Glutamatergic neuron (in vitro differentiated cells): ENCODE measurements at regions not wholly inside any gene's neighbourhood (a gene's known extent, or its start where the extent isn't known, plus 50 kb on each side); places are given as distances from the start of the nearest gene placed in this dataset.
"Not testable (repeated sequence)": the region's sequence is repeated elsewhere in the genome, so short reads cannot be mapped to it uniquely, and the experiment has no call there.

Experiments used
- DNase-seq: peaks from one replicate; pipeline ENCODE4 v3.0.0; 2022
- H3K27ac Mint-ChIP-seq: one replicate; pipeline ENCODE4 v1.8.0; 2020; ENCODE audit warnings: mild to moderate bottlenecking, mixed read lengths, inconsistent platforms; ENCODE audit not compliant: unreplicated experiment
- H3K27me3 Mint-ChIP-seq: one replicate; pipeline ENCODE4 v1.8.0; 2020; ENCODE audit warnings: mild to moderate bottlenecking, moderate library complexity, mixed read lengths, inconsistent platforms; ENCODE audit not compliant: unreplicated experiment
- H3K36me3 Mint-ChIP-seq: one replicate; pipeline ENCODE4 v1.8.0; 2020; ENCODE audit warnings: mild to moderate bottlenecking, mixed read lengths, inconsistent platforms; ENCODE audit not compliant: unreplicated experiment
- H3K4me1 Mint-ChIP-seq: one replicate; pipeline ENCODE4 v1.8.0; 2020; ENCODE audit warnings: mild to moderate bottlenecking, low read depth, mixed read lengths, inconsistent platforms; ENCODE audit not compliant: unreplicated experiment
- H3K4me3 Mint-ChIP-seq: one replicate; pipeline ENCODE4 v1.8.0; 2020; ENCODE audit warnings: mild to moderate bottlenecking, mixed read lengths, inconsistent platforms; ENCODE audit not compliant: unreplicated experiment
- H3K9me3 Mint-ChIP-seq: one replicate; pipeline ENCODE4 v1.8.0; 2020; ENCODE audit warnings: mild to moderate bottlenecking, moderate library complexity, mixed read lengths, inconsistent platforms; ENCODE audit not compliant: unreplicated experiment
- TF ChIP-seq, protein P1 (sequence below): fragments of 200-600 bp; sonication (generic); IDR thresholded peaks from one replicate; pipeline ENCODE4 v1.5.0; 2021; ENCODE audit not compliant: partially characterized antibody, unreplicated experiment

DNA sequence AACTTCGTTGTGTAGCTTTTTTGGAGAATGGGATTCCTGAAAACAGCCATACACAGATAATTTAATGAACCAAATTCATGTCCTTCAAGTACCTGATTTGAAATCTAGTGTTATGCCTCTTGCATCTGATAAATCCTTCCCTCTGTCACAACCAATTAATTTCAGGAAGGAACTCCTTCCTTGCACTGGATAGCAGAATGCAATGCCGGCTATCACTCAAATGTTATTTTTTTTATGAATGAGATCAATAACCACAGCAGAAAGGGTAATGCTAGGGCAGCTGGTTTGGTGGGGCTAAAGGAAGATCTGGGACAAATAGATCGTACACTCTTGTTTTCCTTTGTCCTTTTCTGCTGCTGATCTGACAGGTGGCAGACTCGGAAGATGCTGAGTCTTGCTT, 899.5 kb upstream of the GYPC start:
- Mint-ChIP-seq H3K27ac (no peak overlapping the region), H3K27me3 (no peaks in the 10 kb centered on the region), H3K4me3 (no peak overlapping the region), H3K4me1 (no peaks in the 10 kb centered on the region), H3K36me3 (no peaks in the 10 kb centered on the region), H3K9me3 (no peaks in the 10 kb centered on the region)
- TF ChIP-seq, protein P1, sequence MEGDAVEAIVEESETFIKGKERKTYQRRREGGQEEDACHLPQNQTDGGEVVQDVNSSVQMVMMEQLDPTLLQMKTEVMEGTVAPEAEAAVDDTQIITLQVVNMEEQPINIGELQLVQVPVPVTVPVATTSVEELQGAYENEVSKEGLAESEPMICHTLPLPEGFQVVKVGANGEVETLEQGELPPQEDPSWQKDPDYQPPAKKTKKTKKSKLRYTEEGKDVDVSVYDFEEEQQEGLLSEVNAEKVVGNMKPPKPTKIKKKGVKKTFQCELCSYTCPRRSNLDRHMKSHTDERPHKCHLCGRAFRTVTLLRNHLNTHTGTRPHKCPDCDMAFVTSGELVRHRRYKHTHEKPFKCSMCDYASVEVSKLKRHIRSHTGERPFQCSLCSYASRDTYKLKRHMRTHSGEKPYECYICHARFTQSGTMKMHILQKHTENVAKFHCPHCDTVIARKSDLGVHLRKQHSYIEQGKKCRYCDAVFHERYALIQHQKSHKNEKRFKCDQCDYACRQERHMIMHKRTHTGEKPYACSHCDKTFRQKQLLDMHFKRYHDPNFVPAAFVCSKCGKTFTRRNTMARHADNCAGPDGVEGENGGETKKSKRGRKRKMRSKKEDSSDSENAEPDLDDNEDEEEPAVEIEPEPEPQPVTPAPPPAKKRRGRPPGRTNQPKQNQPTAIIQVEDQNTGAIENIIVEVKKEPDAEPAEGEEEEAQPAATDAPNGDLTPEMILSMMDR: no peak
- DNase-seq: no peak

DNA sequence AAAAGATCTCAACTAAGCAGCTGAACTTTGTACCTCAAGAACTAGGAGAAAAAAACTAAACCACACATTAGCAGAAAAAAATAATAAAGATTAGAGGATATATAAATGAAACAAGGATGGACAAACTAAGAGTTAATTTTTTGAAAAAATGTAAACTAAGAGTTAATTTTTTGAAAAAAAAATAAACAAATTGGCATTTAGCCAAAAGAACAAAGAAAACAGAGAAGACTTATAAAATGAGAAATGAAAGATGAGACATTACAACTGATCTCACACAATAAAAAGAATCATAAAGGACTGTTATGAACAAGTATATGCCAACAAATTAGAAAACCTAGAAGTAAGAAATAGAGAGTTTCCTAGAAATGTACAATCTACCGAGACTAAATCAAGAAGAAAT, 859.2 kb upstream of the GYPC start:
- Mint-ChIP-seq H3K9me3 (no peaks in the 10 kb centered on the region), H3K27me3 (no peaks in the 10 kb centered on the region), H3K4me1 (no peaks in the 10 kb centered on the region), H3K27ac (no peak overlapping the region), H3K36me3 (no peaks in the 10 kb centered on the region), H3K4me3 (no peak overlapping the region)
- no peak for DNase-seq
- TF ChIP-seq, protein P1: no peak

DNA sequence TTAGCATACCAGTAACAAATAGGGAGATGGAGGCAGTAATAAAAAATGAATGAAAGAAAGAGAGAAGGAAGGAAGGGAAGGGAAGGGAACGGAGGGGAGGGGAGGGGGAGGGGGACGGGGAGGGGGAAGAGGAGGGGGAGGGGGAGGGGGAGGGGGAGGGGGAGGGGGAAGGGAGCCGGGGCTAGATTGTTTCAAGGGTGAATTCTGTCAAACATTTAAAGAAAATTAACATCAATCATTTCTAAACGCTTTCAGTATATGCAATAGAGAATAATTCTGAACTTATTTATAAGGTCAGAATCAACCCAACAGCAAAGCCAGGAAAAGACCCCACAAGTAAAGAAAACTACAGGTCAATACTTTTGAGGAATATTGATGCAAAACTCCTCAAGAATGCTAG, 858.8 kb upstream of the GYPC start:
- no peaks in the 10 kb centered on the region for H3K4me1 Mint-ChIP-seq
- H3K4me3 Mint-ChIP-seq: no peak overlapping the region
- no peaks in the 10 kb centered on the region for H3K27me3 Mint-ChIP-seq
- H3K27ac Mint-ChIP-seq: no peak overlapping the region
- TF ChIP-seq, protein P1: no peak
- H3K36me3 Mint-ChIP-seq: no peaks in the 10 kb centered on the region
- DNase-seq: no peak
- no peaks in the 10 kb centered on the region for H3K9me3 Mint-ChIP-seq

DNA sequence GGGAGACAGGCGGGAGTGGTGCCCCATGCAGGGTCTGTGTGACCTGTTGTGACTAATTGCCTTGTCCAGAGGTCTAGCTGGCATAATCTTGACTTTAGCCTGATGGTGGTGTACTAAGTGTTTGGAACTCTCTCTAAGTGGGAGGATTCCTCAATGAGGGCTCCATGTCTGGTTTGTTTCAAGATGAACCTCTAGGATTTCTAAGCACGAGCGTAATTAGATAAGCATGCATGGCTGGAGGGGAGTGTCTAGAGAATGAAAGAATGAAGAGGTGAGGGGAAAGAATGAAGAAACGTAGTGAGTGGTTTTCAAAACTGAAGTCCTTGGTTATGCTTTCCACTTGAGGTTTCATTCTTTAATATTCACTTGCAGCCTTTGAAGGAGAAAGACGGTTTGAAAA, 833.2 kb upstream of the GYPC start:
- Mint-ChIP-seq H3K36me3 (no peaks in the 10 kb centered on the region), H3K4me3 (no peak overlapping the region), H3K27ac (no peak overlapping the region), H3K4me1 (no peaks in the 10 kb centered on the region), H3K9me3 (no peaks in the 10 kb centered on the region), H3K27me3 (no peaks in the 10 kb centered on the region)
- TF ChIP-seq, protein P1: no peak
- DNase-seq: no peak

DNA sequence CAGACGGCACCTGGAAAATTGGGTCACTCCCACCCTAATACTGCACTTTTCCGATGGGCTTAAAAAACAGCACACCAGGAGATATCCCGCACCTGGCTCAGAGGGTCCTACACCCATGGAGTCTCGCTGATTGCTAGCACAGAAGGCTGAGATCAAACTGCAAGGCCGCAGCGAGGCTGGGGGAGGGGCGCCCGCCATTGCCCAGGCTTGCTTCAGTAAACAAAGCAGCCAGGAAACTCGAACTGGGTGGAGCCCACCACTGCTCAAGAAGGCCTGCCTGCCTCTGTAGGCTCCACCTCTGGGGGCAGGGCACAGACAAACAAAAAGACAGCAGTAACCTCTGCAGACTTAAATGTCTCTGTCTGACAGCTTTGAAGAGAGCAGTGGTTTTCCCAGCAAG, 830.2 kb upstream of the GYPC start:
- not testable (repeated sequence) for H3K4me3 Mint-ChIP-seq, H3K36me3 Mint-ChIP-seq, DNase-seq, H3K27ac Mint-ChIP-seq, H3K9me3 Mint-ChIP-seq, H3K27me3 Mint-ChIP-seq, H3K4me1 Mint-ChIP-seq

DNA sequence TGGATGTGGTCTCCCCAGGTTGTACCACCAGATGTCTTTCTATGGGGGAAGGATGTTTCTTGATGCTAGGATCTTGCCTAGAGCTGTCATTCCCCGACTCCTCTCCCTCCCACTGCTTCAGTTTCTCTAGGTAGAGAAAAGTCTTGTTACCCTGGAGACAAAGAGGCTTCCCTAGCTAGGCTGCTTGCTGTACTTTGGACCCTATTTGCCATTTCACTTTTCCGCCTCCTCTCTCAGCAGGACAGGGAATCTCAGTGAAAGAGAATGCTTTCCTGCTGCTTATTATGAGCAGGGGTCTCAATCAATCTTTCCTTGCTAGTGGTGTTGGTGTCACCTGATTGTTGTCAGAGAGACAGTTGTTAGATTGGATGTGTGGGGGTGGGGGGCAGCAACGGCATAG, 818.8 kb upstream of the GYPC start:
- Mint-ChIP-seq H3K36me3 (no peaks in the 10 kb centered on the region), H3K27me3 (no peaks in the 10 kb centered on the region), H3K4me3 (no peak overlapping the region), H3K9me3 (no peaks in the 10 kb centered on the region), H3K27ac (no peak overlapping the region), H3K4me1 (peaks cover 13% of the 10 kb centered on the region)
- TF ChIP-seq, protein P1: no peak
- no peak for DNase-seq
